CD4-positive, alpha-beta T cell treated with Interleukin-17A for 1 hour (primary cell): ENCODE measurements at regions not wholly inside any gene's neighbourhood (a gene's known extent, or its start where the extent isn't known, plus 50 kb on each side); places are given as distances from the start of the nearest gene placed in this dataset.
A peak's percentile ranks its signal among the peaks of the same experiment; 100 is the strongest.

Experiments used
- DNase-seq: peaks from one replicate; pipeline ENCODE4 v3.0.0-alpha.2; 2020

DNA sequence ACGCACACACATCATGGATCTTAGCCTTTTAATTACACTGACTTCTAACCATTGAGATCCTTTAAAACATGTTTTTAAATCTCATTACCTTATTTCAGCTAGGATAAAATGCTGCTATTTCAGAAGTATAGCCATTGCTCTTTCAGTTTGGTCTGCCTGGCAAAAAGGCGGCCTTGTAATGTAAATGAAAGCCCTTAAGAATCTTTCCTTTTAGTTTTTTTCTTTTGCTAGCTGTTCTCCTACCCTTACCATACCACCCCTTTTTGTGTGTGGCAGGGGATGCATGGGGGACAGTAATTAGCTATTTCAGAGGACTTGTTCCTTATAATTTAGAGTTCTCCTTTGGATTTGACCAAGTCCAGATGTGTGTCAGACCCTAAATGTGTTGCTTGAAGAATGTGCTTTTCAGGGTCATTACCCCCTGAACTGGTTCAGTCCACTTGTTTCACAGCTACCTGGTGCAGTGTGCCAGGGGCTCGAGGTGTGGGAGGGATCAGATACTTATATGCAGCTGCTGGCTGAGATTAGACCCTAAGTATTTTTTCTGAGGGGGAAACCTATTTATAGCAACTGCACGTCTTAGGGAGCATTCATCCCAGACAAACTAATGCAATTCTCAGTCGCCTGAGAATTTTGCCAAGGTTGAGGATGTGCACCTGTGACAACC is 986.8 kb downstream of the NLGN4Y start:
- DNase-seq, result no peak

DNA sequence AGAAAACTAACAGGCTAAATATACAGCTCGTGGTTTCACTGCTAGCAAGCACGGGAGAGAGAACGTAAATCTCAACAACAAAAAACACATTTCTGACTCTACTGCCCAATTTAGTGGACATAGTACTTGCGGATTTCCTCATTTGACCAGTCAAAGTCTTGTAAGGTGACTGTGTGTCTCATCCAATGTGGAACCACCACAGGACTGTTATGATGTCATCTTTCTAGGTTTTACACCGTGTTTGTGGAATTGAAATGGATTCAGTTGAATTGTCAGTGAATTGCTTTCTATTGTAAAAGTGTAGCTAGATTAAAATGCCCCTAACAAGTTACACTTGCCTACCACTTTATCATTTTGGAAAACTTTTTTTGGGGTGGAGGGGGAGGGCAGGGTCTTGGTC is 1010.8 kb downstream of the NLGN4Y start:
- no peak for DNase-seq

DNA sequence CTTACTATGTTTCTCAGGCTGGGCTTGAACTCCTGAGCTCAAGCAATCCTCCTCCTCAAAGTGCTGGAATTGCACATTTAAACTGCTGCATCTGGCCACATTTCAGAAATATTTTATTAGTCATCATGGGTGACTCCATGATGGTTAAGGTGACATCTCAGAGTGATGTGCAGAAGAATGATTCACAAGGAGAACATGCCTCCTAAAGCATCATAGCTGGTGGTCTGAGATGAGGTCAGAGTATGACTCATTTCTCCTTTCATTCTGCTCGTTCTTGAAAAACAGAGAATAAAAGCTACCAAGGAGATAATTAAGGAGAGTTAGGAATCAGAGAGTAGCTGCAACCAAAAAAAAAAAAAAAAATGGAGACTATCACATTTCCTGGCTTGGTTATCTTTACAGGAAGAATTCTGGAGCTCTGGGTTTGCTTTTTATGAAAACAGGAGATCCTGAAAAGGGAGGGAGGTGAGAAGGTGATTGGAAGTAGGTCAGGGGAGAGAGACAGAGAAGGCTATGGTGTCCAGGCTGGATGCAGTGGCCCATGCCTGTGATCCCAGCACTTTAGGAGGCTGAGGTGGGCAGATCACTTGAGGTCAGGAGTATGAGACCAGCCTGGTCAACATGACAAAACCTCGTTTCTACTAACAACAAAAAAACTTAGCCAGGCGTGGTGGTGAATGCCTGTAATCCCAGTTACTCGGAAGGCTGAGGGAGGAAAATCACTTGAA is 1011.6 kb downstream of the NLGN4Y start:
- DNase-seq, result no peak

DNA sequence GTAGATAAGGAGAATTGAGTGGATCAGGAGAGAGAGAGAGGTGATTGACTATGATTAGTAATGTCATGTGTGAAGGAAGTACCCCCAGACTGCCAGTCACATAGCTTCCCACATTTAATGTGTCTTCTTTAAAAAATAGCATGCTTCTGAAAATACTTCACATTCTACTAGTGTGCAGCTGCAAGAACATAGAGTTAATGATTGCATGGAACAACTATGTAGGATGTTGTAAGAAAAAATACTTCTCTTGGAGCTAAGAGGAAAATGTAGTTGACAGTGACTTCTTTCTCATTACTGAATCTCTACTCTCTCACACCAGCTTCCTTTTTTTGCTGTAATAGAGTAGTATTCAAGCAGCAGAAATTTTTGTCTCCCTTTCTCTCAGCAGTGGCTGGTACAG is 1016.2 kb downstream of the NLGN4Y start:
- no peak for DNase-seq

GRCh38 chrY:15546177-15546754 is 1021.9 kb downstream of the NLGN4Y start:
- no peak for DNase-seq

- DNase-seq, result no peak
These were observed 1027.7 kb downstream of the NLGN4Y start for GRCh38 chrY:15552074-15552473.

DNA sequence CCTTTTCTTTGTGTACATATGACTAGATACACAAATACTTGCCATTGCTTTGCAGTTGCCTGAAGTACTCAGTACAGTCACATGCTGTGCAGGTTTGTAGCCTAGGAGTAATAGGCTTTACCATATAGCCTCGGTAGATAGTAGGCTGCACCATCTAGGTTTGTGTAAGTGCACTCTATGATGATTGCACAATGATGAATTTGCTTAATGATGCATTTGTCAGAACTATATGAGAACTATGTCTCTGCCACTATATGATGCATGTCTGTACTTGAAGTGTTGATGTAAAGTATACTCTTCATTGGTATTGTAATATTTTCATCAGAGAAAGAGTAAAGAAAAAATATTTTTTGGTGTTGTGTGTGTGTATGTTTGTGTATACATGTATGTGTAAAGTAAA is 1030.7 kb downstream of the NLGN4Y start:
- no peak for DNase-seq

DNA sequence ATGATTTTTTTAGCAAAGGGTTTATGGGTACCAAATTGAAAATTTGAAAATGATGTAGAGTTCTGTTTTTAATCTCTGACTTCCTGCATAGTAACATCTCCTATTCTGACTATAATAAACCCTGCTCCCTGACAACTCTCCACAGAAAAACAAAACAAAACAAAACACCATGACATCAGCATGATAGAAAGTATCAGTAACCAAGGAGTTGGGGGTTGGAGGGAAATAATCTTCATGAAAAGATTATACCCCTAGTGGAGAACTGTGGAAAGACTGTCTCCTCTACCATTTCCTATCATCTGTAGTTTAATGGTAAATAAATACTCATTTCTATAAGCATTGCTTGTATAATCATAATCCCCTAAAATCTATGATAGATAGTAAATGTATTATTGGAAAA is 1034.8 kb downstream of the NLGN4Y start:
- DNase-seq, result no peak

DNA sequence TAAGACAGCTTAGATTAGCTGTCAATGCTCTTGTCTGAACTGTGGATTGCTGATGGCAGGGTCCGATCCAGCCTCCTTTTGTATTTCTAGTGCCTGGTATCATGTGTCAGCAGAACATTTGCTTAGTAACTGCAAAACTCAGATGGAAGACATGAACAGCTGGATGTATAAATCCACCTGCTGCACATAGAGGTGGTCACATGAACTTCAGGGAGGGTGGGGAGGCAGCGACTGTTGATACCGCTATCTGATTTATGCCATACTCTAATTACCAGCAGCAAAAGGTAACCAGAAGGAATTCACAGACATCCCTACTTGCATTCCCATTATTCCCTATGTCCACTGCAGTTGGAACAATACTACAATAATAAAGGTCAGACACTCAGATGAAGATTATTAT is 1036.5 kb downstream of the NLGN4Y start:
- no peak for DNase-seq

- no peak for DNase-seq
These were observed 1037.4 kb downstream of the NLGN4Y start for GRCh38 chrY:15561501-15562289.

GRCh38 chrY:15577886-15578285 is 1053.6 kb downstream of the NLGN4Y start:
- no peak for DNase-seq

DNA sequence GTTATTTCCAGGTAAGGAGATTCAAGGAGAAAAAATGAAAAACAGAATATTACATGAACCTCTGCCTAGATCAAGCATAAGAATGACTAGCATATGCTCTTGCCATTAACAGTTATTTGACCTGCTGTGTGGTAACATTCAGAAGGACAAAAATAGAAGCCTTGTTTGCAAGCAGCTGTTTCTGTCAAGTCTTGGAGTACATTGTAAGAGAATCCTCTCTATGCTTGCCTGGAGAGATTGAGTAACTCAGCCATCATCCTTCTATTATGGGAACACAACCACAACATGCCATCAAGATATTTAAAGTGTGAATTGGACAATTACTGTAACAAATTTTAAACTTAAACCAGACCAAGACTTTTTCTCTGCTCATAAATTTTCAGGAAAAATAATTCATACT is 1054.4 kb downstream of the NLGN4Y start:
- no peak for DNase-seq

- peak; percentile 1 for DNase-seq
These were observed 1054.9 kb downstream of the NLGN4Y start for GRCh38 chrY:15579245-15579644.

GRCh38 chrY:15583111-15583510 is 1058.8 kb downstream of the NLGN4Y start:
- no peak for DNase-seq

GRCh38 chrY:15592957-15593356 is 1068.6 kb downstream of the NLGN4Y start:
- DNase-seq, result no peak

DNA sequence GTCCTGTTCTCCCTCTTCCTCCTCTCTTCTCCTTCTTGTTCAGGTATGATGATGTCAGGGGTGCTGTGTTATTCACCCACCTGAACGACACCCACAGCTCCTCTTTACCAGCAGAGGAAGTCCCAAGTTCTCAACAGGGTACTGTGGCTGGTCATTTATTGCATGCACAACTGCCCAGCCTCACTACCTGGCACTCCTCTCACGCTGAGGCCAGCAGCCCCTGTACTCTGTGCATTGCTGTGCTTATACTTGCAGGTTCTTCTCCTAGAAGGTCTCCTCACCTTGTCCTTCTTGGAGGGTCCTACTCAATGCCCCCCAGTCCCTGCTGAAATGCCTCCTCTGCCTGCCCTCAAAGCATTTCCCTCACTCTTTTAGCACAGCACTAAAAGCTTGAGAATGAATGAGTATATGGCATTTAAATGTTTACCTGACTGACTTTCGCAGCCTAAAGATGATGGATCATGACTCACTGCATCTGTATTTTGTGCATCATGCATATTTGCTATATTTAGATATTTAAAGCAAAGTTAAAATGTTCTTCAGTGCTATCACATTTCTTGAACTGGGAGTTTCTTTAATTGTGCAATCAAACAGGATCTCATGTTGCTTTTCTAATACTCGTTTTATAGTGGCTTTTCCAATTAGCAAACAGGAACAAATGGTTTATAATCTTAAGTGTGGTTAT is 1069.3 kb downstream of the NLGN4Y start:
- no peak for DNase-seq

DNA sequence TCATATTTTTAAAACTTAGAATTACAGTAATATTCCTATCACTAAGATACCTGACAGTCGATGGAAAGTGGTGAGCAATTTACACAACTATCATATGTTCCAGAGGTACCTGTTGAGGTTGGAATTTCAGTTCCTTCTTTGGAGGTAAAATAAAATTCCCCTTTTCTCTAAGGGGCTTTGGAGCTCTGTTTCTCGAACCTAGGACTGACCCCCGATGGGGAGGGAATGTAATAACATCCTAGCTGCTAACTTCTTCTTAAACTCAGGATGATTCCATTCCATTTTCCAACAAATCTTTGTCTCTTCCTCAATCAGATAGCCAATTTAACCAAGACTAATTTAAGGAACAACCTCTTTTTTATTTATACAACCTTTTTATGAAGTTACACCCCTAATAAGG is 1069.8 kb downstream of the NLGN4Y start:
- no peak for DNase-seq

DNA sequence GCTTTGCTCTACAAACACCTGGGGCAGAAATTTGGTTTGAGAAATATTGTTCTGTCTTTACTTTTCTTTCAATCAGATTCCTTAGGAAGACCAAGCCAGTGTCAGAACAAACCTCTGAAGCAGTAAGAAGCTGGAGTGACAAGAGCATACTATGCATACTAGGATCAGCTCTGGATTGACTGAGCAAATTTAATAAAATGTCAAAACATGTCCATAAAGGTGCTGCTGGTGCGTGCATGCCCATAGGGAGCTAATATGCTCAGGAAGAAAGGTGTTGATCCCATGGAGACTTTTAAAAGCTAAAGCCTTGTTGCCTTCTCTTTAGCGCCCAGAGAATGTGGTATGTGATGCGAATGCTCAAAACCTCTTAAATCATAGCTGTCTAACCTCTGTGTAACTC is 1076.2 kb downstream of the NLGN4Y start:
- DNase-seq, result no peak

- DNase-seq, result no peak
These were observed 1100.0 kb downstream of the NLGN4Y start for GRCh38 chrY:15624370-15624769.

GRCh38 chrY:15624928-15625327 is 1100.6 kb downstream of the NLGN4Y start:
- DNase-seq, result no peak

DNA sequence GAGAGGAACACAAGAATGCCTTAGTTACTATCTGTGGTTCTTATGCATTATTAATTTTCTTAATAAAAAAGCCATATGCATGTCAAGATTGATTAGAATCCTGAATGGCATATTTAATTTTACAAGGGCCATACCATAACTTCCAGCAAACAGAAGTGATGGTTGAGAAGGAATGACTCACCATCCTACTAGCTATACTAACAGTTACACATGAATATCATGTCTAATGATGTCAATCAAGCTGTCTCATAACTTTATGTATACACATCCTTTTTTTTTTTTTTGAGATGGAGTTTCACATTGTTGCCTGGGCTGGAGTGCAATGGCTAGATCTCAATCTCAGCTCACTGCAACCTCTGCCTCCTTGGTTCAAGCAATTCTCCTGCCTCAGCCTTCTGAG is 1123.9 kb downstream of the NLGN4Y start:
- DNase-seq, result no peak

DNA sequence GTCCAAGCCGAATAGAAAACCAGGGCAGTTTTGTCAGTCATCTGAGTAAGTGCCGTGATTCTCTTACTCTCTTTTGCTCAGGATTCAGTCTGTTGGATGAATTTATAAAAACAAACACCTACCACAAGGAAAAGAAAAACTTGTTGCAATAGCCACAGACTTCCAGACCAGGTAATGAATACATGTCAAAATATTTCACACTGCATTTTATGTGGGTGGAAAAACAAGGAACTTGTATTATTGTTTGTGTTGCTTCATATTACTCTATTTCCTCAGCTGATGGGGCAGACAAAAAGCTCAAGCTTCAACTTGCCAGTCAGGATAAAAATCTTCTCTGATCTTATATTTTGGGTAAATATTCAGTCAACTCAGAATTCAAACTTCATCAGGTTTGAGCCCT is 1125.7 kb downstream of the NLGN4Y start:
- DNase-seq, result no peak

DNA sequence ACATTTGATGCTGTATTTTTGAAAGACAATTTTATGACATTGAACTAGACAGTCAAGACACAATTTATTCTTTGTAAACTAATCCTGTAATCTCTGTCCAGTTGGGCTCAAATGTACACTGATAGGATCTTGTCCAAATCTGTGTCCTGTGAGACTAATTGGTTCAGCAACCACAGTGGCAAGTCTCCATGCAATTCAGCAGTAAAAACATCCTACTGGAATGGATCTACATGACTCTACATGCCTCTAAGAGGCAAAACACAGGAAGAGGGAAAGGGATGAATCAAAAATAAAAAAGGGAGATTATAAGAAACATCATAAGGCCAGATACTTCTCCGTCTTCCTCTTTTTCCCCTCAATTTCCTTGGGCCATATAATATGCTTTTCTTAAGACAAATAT is 1164.2 kb downstream of the NLGN4Y start:
- no peak for DNase-seq
